ENCODE measurements at regions not wholly inside any gene's neighbourhood (a gene's known extent, or its start where the extent isn't known, plus 50 kb on each side); places are given as distances from the start of the nearest gene placed in this dataset.
A peak's percentile ranks its signal among the peaks of the same experiment; 100 is the strongest.
"Not testable (repeated sequence)": the region's sequence is repeated elsewhere in the genome, so short reads cannot be mapped to it uniquely, and the experiment has no call there.

GRCh38 chr20:30356854-30357467 lies 900.5 kb upstream of the DEFB115 start:
- not testable (repeated sequence) for H3K9ac ChIP-seq (ENCODE audit: low read length); H3K9me3 ChIP-seq (ENCODE audit: low read length); H2AFZ ChIP-seq (ENCODE audit: low read length); H3K4me2 ChIP-seq (ENCODE audit: low read depth, low read length, poor library complexity, severe bottlenecking); H3K27me3 ChIP-seq (ENCODE audit: low read length); H3K9me2 ChIP-seq (replicated peaks; ENCODE audit: insufficient read depth, low read length); H3K79me2 ChIP-seq (ENCODE audit: low read length); H4K20me1 ChIP-seq (ENCODE audit: insufficient read depth, low read depth, low read length); H3K36me3 ChIP-seq (ENCODE audit: insufficient read depth, low read length); H3K4me3 ChIP-seq (ENCODE audit: low read length); H3K4me1 ChIP-seq (ENCODE audit: low read length); H3K27ac ChIP-seq (ENCODE audit: low read length)
- DNase-seq: peak; percentile 53

- H2AFZ ChIP-seq (ENCODE audit: low read length); H3K27ac ChIP-seq (ENCODE audit: low read length); H3K4me3 ChIP-seq (ENCODE audit: low read length); H3K9ac ChIP-seq (ENCODE audit: low read length); H3K9me3 ChIP-seq (ENCODE audit: low read length); H3K79me2 ChIP-seq (ENCODE audit: low read length); H3K4me2 ChIP-seq (ENCODE audit: low read depth, low read length, poor library complexity, severe bottlenecking); H3K36me3 ChIP-seq (ENCODE audit: insufficient read depth, low read length); H3K4me1 ChIP-seq (ENCODE audit: low read length); H3K27me3 ChIP-seq (ENCODE audit: low read length); H4K20me1 ChIP-seq (ENCODE audit: insufficient read depth, low read depth, low read length); DNase-seq; H3K9me2 ChIP-seq (replicated peaks; ENCODE audit: insufficient read depth, low read length): not testable (repeated sequence)
These were observed 895.7 kb upstream of the DEFB115 start for GRCh38 chr20:30361756-30362155.

GRCh38 chr20:30376430-30376766 lies 881.1 kb upstream of the DEFB115 start:
- H3K4me1 ChIP-seq (ENCODE audit: low read length); H3K9me2 ChIP-seq (replicated peaks; ENCODE audit: insufficient read depth, low read length); H3K9me3 ChIP-seq (ENCODE audit: low read length); H4K20me1 ChIP-seq (ENCODE audit: insufficient read depth, low read depth, low read length); H3K79me2 ChIP-seq (ENCODE audit: low read length); H3K27me3 ChIP-seq (ENCODE audit: low read length); H2AFZ ChIP-seq (ENCODE audit: low read length); H3K4me2 ChIP-seq (ENCODE audit: low read depth, low read length, poor library complexity, severe bottlenecking); H3K27ac ChIP-seq (ENCODE audit: low read length); H3K9ac ChIP-seq (ENCODE audit: low read length); H3K36me3 ChIP-seq (ENCODE audit: insufficient read depth, low read length); H3K4me3 ChIP-seq (ENCODE audit: low read length); DNase-seq: not testable (repeated sequence)

- no peaks in the 10 kb centered on the region for H3K9me2 ChIP-seq (replicated peaks; ENCODE audit: insufficient read depth, low read length)
- H3K27ac ChIP-seq (ENCODE audit: low read length): no peak overlapping the region
- no peaks in the 10 kb centered on the region for H4K20me1 ChIP-seq (ENCODE audit: insufficient read depth, low read depth, low read length)
- H3K27me3 ChIP-seq (ENCODE audit: low read length): no peaks in the 10 kb centered on the region
- no peak overlapping the region for H3K4me2 ChIP-seq (ENCODE audit: low read depth, low read length, poor library complexity, severe bottlenecking)
- no peaks in the 10 kb centered on the region for H3K79me2 ChIP-seq (ENCODE audit: low read length)
- no peak overlapping the region for H3K4me3 ChIP-seq (ENCODE audit: low read length)
- H2AFZ ChIP-seq (ENCODE audit: low read length): no peak overlapping the region
- H3K36me3 ChIP-seq (ENCODE audit: insufficient read depth, low read length): no peaks in the 10 kb centered on the region
- no peak overlapping the region for H3K9ac ChIP-seq (ENCODE audit: low read length)
- no peaks in the 10 kb centered on the region for H3K4me1 ChIP-seq (ENCODE audit: low read length)
- H3K9me3 ChIP-seq (ENCODE audit: low read length): no peaks in the 10 kb centered on the region
- DNase-seq: no peak
These were observed 880.5 kb upstream of the DEFB115 start for GRCh38 chr20:30376767-30377658.

GRCh38 chr20:30378317-30378716 lies 879.1 kb upstream of the DEFB115 start:
- not testable (repeated sequence) for H3K9ac ChIP-seq (ENCODE audit: low read length); H3K36me3 ChIP-seq (ENCODE audit: insufficient read depth, low read length); H3K27me3 ChIP-seq (ENCODE audit: low read length); H4K20me1 ChIP-seq (ENCODE audit: insufficient read depth, low read depth, low read length); H3K79me2 ChIP-seq (ENCODE audit: low read length); H3K4me2 ChIP-seq (ENCODE audit: low read depth, low read length, poor library complexity, severe bottlenecking); DNase-seq; H3K9me2 ChIP-seq (replicated peaks; ENCODE audit: insufficient read depth, low read length); H2AFZ ChIP-seq (ENCODE audit: low read length); H3K27ac ChIP-seq (ENCODE audit: low read length); H3K9me3 ChIP-seq (ENCODE audit: low read length); H3K4me1 ChIP-seq (ENCODE audit: low read length); H3K4me3 ChIP-seq (ENCODE audit: low read length)

DNA sequence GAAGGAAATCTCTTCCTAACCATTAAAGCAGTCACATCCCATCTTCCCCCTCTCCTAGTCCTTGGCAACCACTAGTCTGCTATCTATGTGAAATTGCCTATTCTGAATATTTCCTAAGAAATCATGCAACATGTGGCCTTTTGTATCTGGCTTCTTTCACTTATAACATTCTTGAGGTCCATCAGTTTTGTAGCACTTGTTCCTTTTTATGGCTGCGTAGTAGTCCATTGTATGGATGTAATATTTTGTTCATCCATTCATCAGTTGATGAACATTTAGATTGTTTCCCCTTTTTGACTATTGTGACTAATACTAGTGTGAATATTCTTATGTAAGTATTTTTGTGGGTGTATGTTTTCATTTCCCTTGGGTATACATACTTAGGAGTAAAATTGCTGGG lies 878.7 kb upstream of the DEFB115 start:
- not testable (repeated sequence) for H3K4me1 ChIP-seq (ENCODE audit: low read length); H3K4me2 ChIP-seq (ENCODE audit: low read depth, low read length, poor library complexity, severe bottlenecking); H3K9ac ChIP-seq (ENCODE audit: low read length); H4K20me1 ChIP-seq (ENCODE audit: insufficient read depth, low read depth, low read length); H3K9me3 ChIP-seq (ENCODE audit: low read length); H3K4me3 ChIP-seq (ENCODE audit: low read length); H3K36me3 ChIP-seq (ENCODE audit: insufficient read depth, low read length); H3K27me3 ChIP-seq (ENCODE audit: low read length); H3K79me2 ChIP-seq (ENCODE audit: low read length); H3K27ac ChIP-seq (ENCODE audit: low read length); DNase-seq; H2AFZ ChIP-seq (ENCODE audit: low read length); H3K9me2 ChIP-seq (replicated peaks; ENCODE audit: insufficient read depth, low read length)

DNA sequence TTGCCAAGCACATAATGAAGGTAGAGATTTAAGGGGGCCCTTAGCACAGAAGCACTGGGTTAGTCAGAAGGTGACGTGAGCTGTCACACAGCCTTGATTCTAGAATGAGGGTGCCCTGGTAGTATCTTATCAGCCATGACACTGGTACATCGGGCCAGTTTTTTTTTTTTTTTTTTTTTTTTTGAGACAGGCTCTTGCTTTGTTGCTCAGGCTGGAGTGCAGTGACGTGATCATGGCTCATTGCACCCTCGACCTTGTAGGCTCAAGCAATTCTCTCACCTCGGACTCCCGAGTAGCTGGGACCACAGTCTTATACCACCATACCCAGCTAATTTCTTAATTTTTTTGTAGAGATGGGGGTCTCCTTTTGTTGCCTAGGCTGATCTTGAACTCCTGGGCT lies 872.6 kb upstream of the DEFB115 start:
- not testable (repeated sequence) for H3K9me3 ChIP-seq (ENCODE audit: low read length); H3K4me3 ChIP-seq (ENCODE audit: low read length)

GRCh38 chr20:30386099-30386498 lies 871.4 kb upstream of the DEFB115 start:
- H3K9me2 ChIP-seq (replicated peaks; ENCODE audit: insufficient read depth, low read length); H3K36me3 ChIP-seq (ENCODE audit: insufficient read depth, low read length); H3K9ac ChIP-seq (ENCODE audit: low read length); H3K4me2 ChIP-seq (ENCODE audit: low read depth, low read length, poor library complexity, severe bottlenecking); DNase-seq; H3K27me3 ChIP-seq (ENCODE audit: low read length); H3K4me1 ChIP-seq (ENCODE audit: low read length); H4K20me1 ChIP-seq (ENCODE audit: insufficient read depth, low read depth, low read length); H3K9me3 ChIP-seq (ENCODE audit: low read length); H3K79me2 ChIP-seq (ENCODE audit: low read length); H3K4me3 ChIP-seq (ENCODE audit: low read length); H2AFZ ChIP-seq (ENCODE audit: low read length); H3K27ac ChIP-seq (ENCODE audit: low read length): not testable (repeated sequence)

More for the DNA sequence above, 872.6 kb upstream of the DEFB115 start:
- not testable (repeated sequence) for H3K4me1 ChIP-seq (ENCODE audit: low read length); H3K79me2 ChIP-seq (ENCODE audit: low read length); DNase-seq; H3K27me3 ChIP-seq (ENCODE audit: low read length); H3K4me2 ChIP-seq (ENCODE audit: low read depth, low read length, poor library complexity, severe bottlenecking); H3K27ac ChIP-seq (ENCODE audit: low read length); H3K9me2 ChIP-seq (replicated peaks; ENCODE audit: insufficient read depth, low read length); H3K9ac ChIP-seq (ENCODE audit: low read length); H2AFZ ChIP-seq (ENCODE audit: low read length); H4K20me1 ChIP-seq (ENCODE audit: insufficient read depth, low read depth, low read length); H3K36me3 ChIP-seq (ENCODE audit: insufficient read depth, low read length)

Data from Karpas-422 (cell line).